ENCODE measurements at regions not wholly inside any gene's neighbourhood (a gene's known extent, or its start where the extent isn't known, plus 50 kb on each side); places are given as distances from the start of the nearest gene placed in this dataset.

DNA sequence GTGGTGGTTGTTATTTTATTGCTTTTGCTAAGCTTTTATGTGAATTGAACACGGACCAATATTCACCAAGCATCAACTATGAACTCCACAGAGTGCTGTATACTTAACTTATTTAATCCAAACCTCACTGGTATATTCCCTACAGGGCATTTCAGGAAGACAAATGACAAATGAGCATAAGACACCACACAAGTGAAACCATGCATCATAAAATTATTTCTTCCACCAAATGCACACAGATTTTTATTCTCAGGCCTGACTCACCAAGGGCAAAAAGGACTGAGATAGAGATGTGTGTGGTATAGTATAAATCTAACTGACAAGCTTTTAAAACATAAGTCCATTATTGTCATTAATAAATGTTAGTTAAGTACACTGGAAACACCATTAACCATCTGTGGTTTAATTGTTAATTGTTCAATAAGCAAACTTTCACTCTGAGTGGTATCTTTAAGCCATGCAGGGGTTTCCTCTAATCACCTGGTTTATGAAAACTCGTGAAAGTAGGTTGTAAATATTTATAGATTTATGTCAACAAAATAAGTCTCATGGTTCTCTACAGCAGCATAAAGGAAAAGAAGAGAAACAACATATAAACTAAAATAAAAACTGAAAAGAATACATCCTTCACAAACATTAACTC is 77.6 kb upstream of the CRIM1 start:
- TF ChIP-seq, protein P1, sequence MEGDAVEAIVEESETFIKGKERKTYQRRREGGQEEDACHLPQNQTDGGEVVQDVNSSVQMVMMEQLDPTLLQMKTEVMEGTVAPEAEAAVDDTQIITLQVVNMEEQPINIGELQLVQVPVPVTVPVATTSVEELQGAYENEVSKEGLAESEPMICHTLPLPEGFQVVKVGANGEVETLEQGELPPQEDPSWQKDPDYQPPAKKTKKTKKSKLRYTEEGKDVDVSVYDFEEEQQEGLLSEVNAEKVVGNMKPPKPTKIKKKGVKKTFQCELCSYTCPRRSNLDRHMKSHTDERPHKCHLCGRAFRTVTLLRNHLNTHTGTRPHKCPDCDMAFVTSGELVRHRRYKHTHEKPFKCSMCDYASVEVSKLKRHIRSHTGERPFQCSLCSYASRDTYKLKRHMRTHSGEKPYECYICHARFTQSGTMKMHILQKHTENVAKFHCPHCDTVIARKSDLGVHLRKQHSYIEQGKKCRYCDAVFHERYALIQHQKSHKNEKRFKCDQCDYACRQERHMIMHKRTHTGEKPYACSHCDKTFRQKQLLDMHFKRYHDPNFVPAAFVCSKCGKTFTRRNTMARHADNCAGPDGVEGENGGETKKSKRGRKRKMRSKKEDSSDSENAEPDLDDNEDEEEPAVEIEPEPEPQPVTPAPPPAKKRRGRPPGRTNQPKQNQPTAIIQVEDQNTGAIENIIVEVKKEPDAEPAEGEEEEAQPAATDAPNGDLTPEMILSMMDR (IDR thresholded peaks at IDR 0.05), result no peak
- TF ChIP-seq EZH2 (IDR thresholded peaks at IDR 0.05) (no peak), EZH2phosphoT487 (IDR thresholded peaks at IDR 0.05) (no peak)

Data from neural progenitor cell (in vitro differentiated cells).